Natural killer cell (primary cell): ENCODE measurements at regions not wholly inside any gene's neighbourhood (a gene's known extent, or its start where the extent isn't known, plus 50 kb on each side); places are given as distances from the start of the nearest gene placed in this dataset.

ENCODE experiments used
- ATAC-seq, 3 donors: fragments of 150-1000 bp in 2 of 3; fragments of 200-7000 bp in 1 of 3; cut with Tn5 transposase; 1 replicate in 1 of 3; 2 replicates in 2 of 3; pipeline ENCODE4 v1.10.0; 2021; ENCODE audit warnings: mild to moderate bottlenecking in 2 of 3, moderate library complexity in 2 of 3
- DNase-seq, 2 donors: peaks; one replicate each; pipeline versions ENCODE4 v3.0.0 to v3.0.0-alpha.2; 2013 to 2021; ENCODE audit warnings: mixed read lengths in 1 of 2
- H3K27ac ChIP-seq: one replicate; pipeline ENCODE4 v1.5.1; 2013; ENCODE audit warnings: mild to moderate bottlenecking, low read length
- H3K27me3 ChIP-seq: one replicate; pipeline ENCODE4 v1.6.1; 2013; ENCODE audit warnings: low read length; ENCODE audit not compliant: control insufficient read depth, insufficient read depth
- H3K36me3 ChIP-seq: one replicate; pipeline ENCODE4 v1.6.1; 2013; ENCODE audit warnings: low read length; ENCODE audit not compliant: control insufficient read depth, insufficient read depth
- H3K4me1 ChIP-seq: one replicate; pipeline ENCODE4 v1.6.1; 2013; ENCODE audit warnings: low read length; ENCODE audit not compliant: control insufficient read depth, insufficient read depth
- H3K4me3 ChIP-seq: one replicate; pipeline ENCODE4 v1.5.1; 2013; ENCODE audit warnings: low read length
- H3K9me3 ChIP-seq: one replicate; pipeline ENCODE4 v1.6.1; 2013; ENCODE audit warnings: low read length; ENCODE audit not compliant: control insufficient read depth, insufficient read depth
- H3K27ac Mint-ChIP-seq, 2 donors: one replicate each; pipeline ENCODE4 v1.8.0; 2022; ENCODE audit warnings: mild to moderate bottlenecking in 2 of 2, mixed read lengths in 2 of 2, moderate library complexity in 1 of 2
- H3K27me3 Mint-ChIP-seq, 2 donors: one replicate each; pipeline ENCODE4 v1.8.0; 2022; ENCODE audit warnings: low read depth in 2 of 2, mixed read lengths in 2 of 2
- H3K36me3 Mint-ChIP-seq: one replicate; pipeline ENCODE4 v1.8.0; 2022; ENCODE audit warnings: mixed read lengths
- H3K4me1 Mint-ChIP-seq, 2 donors: one replicate each; pipeline ENCODE4 v1.8.0; 2022; ENCODE audit warnings: mixed read lengths in 2 of 2
- H3K4me3 Mint-ChIP-seq: one replicate; pipeline ENCODE4 v1.8.0; 2022; ENCODE audit warnings: mild to moderate bottlenecking, moderate library complexity, mixed read lengths
- H3K9me3 Mint-ChIP-seq, 2 donors: one replicate each; pipeline ENCODE4 v1.8.0; 2022; ENCODE audit warnings: mixed read lengths in 2 of 2
- WGBS: methylation state at CpG from one replicate; pipeline ENCODE4 v1.1.7; 2013; ENCODE audit warnings: missing lambda C conversion rate; ENCODE audit not compliant: insufficient coverage; 5-methylcytosine and 5-hydroxymethylcytosine counted together
- intact Hi-C: fragments of 100-400 bp; cut with micrococcal nuclease; formaldehyde crosslinking; loops from one replicate; pipeline ENCODE4 v1.14.2; 2022
- TF ChIP-seq, protein P1 (sequence below): fragments of 200-600 bp; IDR thresholded peaks from one replicate; pipeline ENCODE4 v1.8.0; 2022; ENCODE audit warnings: antibody characterized with exemption

DNA sequence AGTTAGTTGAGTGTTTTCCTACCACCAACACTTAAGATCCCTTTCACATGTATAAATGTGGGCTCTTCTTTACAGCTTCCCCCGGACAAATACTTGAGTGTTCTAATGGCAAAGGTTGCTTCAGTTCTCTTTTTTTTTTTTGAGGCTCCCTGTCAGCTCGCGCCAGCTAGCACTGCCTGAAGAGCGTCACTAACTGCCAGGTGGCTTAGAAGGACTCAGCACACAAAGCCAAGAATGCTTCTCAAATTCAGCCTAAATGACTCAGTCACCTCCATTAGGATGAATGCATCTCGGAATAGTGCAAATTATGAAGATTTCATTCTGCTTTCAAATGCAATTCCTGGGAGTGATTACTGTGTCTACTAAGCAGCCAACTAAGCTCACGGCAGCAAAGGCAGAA, 150.7 kb upstream of the BTBD3 start:
- Mint-ChIP-seq H3K27me3 (no peaks in the 10 kb centered on the region), H3K4me3 (no peak overlapping the region), H3K27ac (no peak overlapping the region), H3K36me3 (no peaks in the 10 kb centered on the region), H3K4me1 (no peaks in the 10 kb centered on the region), H3K9me3 (peaks cover 18 to 25% of the 10 kb centered on the region in 2 donors)
- Histone ChIP-seq H3K27me3 (no peaks in the 10 kb centered on the region), H3K27ac (no peak overlapping the region), H3K36me3 (no peaks in the 10 kb centered on the region), H3K4me3 (no peak overlapping the region), H3K9me3 (no peaks in the 10 kb centered on the region), H3K4me1 (no peaks in the 10 kb centered on the region)
- DNase-seq (no peak), ATAC-seq (no peak)
- WGBS, result 52% methylated on average over 6 of the region's 6 CpGs
- intact Hi-C loops, result no loop called here
- TF ChIP-seq, protein P1, sequence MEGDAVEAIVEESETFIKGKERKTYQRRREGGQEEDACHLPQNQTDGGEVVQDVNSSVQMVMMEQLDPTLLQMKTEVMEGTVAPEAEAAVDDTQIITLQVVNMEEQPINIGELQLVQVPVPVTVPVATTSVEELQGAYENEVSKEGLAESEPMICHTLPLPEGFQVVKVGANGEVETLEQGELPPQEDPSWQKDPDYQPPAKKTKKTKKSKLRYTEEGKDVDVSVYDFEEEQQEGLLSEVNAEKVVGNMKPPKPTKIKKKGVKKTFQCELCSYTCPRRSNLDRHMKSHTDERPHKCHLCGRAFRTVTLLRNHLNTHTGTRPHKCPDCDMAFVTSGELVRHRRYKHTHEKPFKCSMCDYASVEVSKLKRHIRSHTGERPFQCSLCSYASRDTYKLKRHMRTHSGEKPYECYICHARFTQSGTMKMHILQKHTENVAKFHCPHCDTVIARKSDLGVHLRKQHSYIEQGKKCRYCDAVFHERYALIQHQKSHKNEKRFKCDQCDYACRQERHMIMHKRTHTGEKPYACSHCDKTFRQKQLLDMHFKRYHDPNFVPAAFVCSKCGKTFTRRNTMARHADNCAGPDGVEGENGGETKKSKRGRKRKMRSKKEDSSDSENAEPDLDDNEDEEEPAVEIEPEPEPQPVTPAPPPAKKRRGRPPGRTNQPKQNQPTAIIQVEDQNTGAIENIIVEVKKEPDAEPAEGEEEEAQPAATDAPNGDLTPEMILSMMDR, result no peak

DNA sequence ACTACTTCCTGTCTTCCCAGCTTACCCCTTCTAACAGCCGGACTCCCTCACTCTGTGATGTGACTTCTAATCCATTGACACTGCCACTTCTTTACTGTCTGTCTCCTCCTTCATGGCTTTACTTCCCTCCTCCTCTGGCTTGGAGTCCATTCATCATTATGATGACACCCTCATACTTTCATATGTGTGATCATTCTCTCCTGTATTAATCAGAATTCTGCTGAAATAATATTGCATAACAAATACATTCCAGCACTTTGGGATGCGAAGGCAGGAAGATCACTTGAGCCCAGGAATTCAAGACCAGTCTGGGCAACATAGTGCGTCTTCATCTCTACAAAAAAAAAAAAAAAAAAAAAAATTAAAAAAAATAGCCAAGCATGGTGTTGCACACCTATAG, 147.9 kb upstream of the BTBD3 start:
- Histone ChIP-seq H3K4me1 (no peaks in the 10 kb centered on the region), H3K27me3 (no peaks in the 10 kb centered on the region), H3K27ac (no peak overlapping the region), H3K9me3 (no peaks in the 10 kb centered on the region), H3K36me3 (no peaks in the 10 kb centered on the region), H3K4me3 (no peak overlapping the region)
- no peaks in the 10 kb centered on the region for H3K36me3 Mint-ChIP-seq
- no peak for ATAC-seq
- no peak overlapping the region for H3K27ac Mint-ChIP-seq
- H3K4me3 Mint-ChIP-seq, result no peak overlapping the region
- intact Hi-C loops, result no loop called here
- H3K9me3 Mint-ChIP-seq, result peaks cover 19 to 29% of the 10 kb centered on the region in 2 donors
- H3K4me1 Mint-ChIP-seq, result no peaks in the 10 kb centered on the region
- no peak for DNase-seq
- WGBS, result 93% methylated on average over 3 of the region's 3 CpGs
- TF ChIP-seq, protein P1, result no peak
- H3K27me3 Mint-ChIP-seq, result no peaks in the 10 kb centered on the region

DNA sequence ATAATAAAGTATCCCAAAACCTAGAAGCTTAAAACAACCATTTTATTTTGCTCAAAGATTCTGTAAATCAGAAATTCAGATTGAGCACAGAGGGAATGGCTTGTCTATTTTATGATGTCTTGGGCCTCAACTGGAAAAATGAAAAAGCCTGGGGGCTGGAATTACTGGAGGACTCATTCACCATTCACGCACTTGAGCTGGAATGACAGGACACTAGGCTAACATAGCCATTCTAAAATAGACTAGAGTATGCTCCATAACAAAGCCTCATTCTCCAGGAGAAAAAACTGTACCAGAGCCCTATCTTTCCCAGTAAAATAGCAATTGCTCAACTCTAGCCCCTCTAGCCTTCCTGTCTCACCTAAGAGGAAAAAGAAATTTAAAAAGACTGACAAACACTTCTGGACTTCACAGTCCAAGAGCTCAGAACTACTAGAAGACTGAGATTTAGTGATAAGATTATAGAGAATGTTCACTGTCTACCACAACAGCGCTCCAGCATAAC, 145.4 kb upstream of the BTBD3 start:
- DNase-seq (no peak), ATAC-seq (no peak)
- H3K36me3 Mint-ChIP-seq, result no peaks in the 10 kb centered on the region
- no peaks in the 10 kb centered on the region for H3K4me1 ChIP-seq
- no peaks in the 10 kb centered on the region for H3K27me3 ChIP-seq
- H3K27me3 Mint-ChIP-seq, result no peaks in the 10 kb centered on the region
- no peaks in the 10 kb centered on the region for H3K4me1 Mint-ChIP-seq
- intact Hi-C loops, result no loop called here
- TF ChIP-seq, protein P1, result no peak
- no peak overlapping the region for H3K4me3 ChIP-seq
- no peak overlapping the region for H3K27ac ChIP-seq
- H3K9me3 ChIP-seq, result no peaks in the 10 kb centered on the region
- H3K27ac Mint-ChIP-seq, result no peak overlapping the region
- 81% methylated on average over 1 of the region's 2 CpGs for WGBS
- no peaks in the 10 kb centered on the region for H3K36me3 ChIP-seq
- no peak overlapping the region for H3K4me3 Mint-ChIP-seq
- peaks cover 18 to 26% of the 10 kb centered on the region in 2 donors for H3K9me3 Mint-ChIP-seq

DNA sequence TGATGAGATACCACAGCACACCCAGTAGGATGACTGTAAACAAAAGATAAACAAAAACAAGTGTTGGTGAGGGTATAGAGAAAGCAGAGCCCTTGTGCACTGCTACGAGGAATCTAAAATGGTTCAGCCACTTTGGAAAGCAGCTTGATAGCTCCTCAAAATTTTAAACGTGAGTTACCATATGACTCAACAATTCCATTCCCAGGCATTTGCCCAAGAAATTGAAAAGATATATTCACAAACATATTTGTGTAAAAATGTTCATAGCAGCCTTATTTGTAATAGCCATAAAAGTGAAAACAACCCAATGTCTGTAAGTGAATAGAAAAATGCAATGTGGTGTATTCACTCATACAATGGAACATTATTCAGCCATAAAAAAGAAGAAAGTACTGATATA, 141.0 kb upstream of the BTBD3 start:
- Histone ChIP-seq H3K36me3 (no peaks in the 10 kb centered on the region), H3K27me3 (no peaks in the 10 kb centered on the region), H3K4me3 (no peak overlapping the region), H3K27ac (no peak overlapping the region), H3K4me1 (no peaks in the 10 kb centered on the region), H3K9me3 (no peaks in the 10 kb centered on the region)
- Mint-ChIP-seq H3K4me3 (no peak overlapping the region), H3K36me3 (no peaks in the 10 kb centered on the region), H3K27me3 (no peaks in the 10 kb centered on the region), H3K9me3 (peaks cover 5 to 9% of the 10 kb centered on the region in 2 donors), H3K27ac (no peak overlapping the region), H3K4me1 (no peaks in the 10 kb centered on the region)
- ATAC-seq, result no peak
- WGBS, result 80% methylated on average over 1 of the region's 2 CpGs
- no peak for DNase-seq
- intact Hi-C loops, result no loop called here
- TF ChIP-seq, protein P1, result no peak
